Keratinocyte (primary cell): ENCODE measurements at regions not wholly inside any gene's neighbourhood (a gene's known extent, or its start where the extent isn't known, plus 50 kb on each side); places are given as distances from the start of the nearest gene placed in this dataset.

Experiments
- DNase-seq: peaks from one replicate; pipeline ENCODE4 v3.0.0-alpha.2; 2011; ENCODE audit warnings: low read depth, missing footprints, low spot score
- FAIRE-seq: peaks from 2 replicates; lab custom pipeline; 2011; peaks lifted over from hg19 to GRCh38; lab: Jason Lieb, UNC
- H2AFZ ChIP-seq: 2 replicates; pipeline ENCODE4 v1.6.0; 2012; ENCODE audit warnings: low read length, control low read depth, inconsistent platforms; ENCODE audit not compliant: control insufficient read depth
- H3K27ac ChIP-seq: 2 replicates; pipeline ENCODE4 v1.5.1; 2011; ENCODE audit warnings: low read length; ENCODE audit not compliant: control insufficient read depth, insufficient read depth
- H3K27me3 ChIP-seq: 3 replicates; pipeline ENCODE4 v1.6.0; 2011; ENCODE audit warnings: low read length; ENCODE audit not compliant: control insufficient read depth, insufficient read depth; ENCODE audit errors: extremely low read depth
- H3K36me3 ChIP-seq, 2 experiments: 2 replicates in 1 of 2; 3 replicates in 1 of 2; pipeline ENCODE4 v1.5.1; 2011; ENCODE audit warnings: low read length in 2 of 2, mild to moderate bottlenecking in 1 of 2; ENCODE audit not compliant: control insufficient read depth in 2 of 2, insufficient read depth in 2 of 2; ENCODE audit errors: extremely low read depth in 1 of 2
- H3K4me1 ChIP-seq: 3 replicates; pipeline ENCODE4 v1.5.1; 2011; ENCODE audit warnings: low read length; ENCODE audit not compliant: control insufficient read depth, insufficient read depth; ENCODE audit errors: extremely low read depth
- H3K4me2 ChIP-seq: 3 replicates; pipeline ENCODE4 v1.6.0; 2011; ENCODE audit warnings: low read depth, low read length; ENCODE audit not compliant: control insufficient read depth, insufficient read depth; ENCODE audit errors: extremely low read depth
- H3K4me3 ChIP-seq, 3 experiments: fragments of 200-600 bp in 1 of 3; sonication (generic) in 1 of 3; 2 replicates in 2 of 3; 3 replicates in 1 of 3; pipeline ENCODE4 v1.5.1; 2011 to 2016; ENCODE audit warnings: low read length in 3 of 3, mild to moderate bottlenecking in 3 of 3, control low read depth in 2 of 3, inconsistent platforms in 1 of 3, low read depth in 1 of 3, mixed read lengths in 1 of 3, mixed run types in 1 of 3, moderate library complexity in 1 of 3; ENCODE audit not compliant: control insufficient read depth in 2 of 3, insufficient read depth in 2 of 3; ENCODE audit errors: extremely low read depth in 1 of 3
- H3K79me2 ChIP-seq: 2 replicates; pipeline ENCODE4 v1.6.0; 2012; ENCODE audit warnings: low read length; ENCODE audit not compliant: control insufficient read depth, insufficient read depth
- H3K9ac ChIP-seq: 3 replicates; pipeline ENCODE4 v1.6.0; 2011; ENCODE audit warnings: low read length; ENCODE audit not compliant: control insufficient read depth, insufficient read depth; ENCODE audit errors: extremely low read depth
- H3K9me1 ChIP-seq: 3 replicates; pipeline ENCODE4 v1.6.0; 2011; ENCODE audit warnings: low read length; ENCODE audit not compliant: control insufficient read depth, insufficient read depth; ENCODE audit errors: extremely low read depth
- H3K9me3 ChIP-seq: 2 replicates; pipeline ENCODE4 v1.5.1; 2012; ENCODE audit warnings: low read depth, low read length; ENCODE audit not compliant: control insufficient read depth
- H4K20me1 ChIP-seq: 3 replicates; pipeline ENCODE4 v1.6.0; 2011; ENCODE audit warnings: low read length; ENCODE audit not compliant: control insufficient read depth, insufficient read depth; ENCODE audit errors: extremely low read depth
- EZH2 ChIP-seq: IDR thresholded peaks from one replicate; pipeline ENCODE4 v1.6.1; 2012; ENCODE audit warnings: inconsistent platforms, mild to moderate bottlenecking, low read length, moderate library complexity
- dilution Hi-C: fragments of 300-500 bp; cut with MboI; formaldehyde crosslinking; loops from one replicate; pipeline ENCODE4 v1.7.0; 2020; ENCODE audit warnings: low sequenced_read_pairs; ENCODE audit not compliant: extremely low pct_ligation_motif_present
- TF ChIP-seq, protein P1 (sequence below), 3 experiments: IDR thresholded peaks in 1 of 3; conservative IDR thresholded peaks in 1 of 3; optimal IDR thresholded peaks in 1 of 3; 2 replicates in 2 of 3; 3 replicates in 1 of 3; pipeline versions ENCODE3 to v1.5.1; 2011; ENCODE audit warnings: low read length in 3 of 3, mild to moderate bottlenecking in 3 of 3, moderate library complexity in 2 of 3, control low read depth in 1 of 3, inconsistent platforms in 1 of 3; ENCODE audit not compliant: insufficient read depth in 2 of 3; ENCODE audit errors: extremely low read depth in 1 of 3

DNA sequence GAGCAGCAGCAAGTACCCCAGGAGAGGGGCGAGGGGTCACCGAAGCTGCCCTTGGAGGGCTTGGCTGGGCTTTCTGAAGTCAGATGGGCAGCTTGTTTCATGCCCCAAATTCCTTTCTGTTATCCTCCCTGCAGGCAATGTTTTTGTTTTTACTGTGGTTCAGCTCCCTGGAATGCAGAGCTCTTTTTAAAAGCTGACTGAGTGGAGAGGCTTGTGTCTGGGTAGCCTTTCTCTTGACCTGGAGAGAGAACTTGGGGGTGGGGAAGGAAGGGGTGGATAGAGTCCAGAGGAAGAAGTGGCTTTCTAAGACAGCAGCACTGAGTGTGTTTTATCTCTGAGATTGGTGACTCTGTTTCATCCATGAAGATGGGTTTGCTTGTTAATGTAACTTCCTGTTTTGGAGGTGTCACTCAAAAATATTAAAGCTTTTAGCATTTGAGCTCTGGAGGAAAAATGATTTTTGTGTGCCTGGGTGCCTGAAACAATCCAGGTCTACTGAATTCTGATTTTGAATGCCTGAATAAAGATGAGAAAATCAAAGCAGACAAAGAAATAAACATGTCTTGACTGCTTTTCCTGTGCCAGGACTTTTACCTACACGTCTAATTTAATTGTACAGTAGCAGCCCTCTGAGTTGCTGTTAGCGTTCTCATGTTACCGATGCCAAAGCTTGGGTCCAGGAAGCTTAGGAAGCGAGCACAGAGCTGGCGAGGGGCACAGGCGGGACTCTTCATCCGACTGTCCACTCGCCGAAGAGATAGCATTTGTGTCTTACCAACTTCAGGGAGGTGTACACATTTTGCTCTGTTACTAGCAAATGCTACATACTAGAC, 78.2 kb upstream of the EEF1E1 start:
- H3K4me1 ChIP-seq, result peaks cover 8% of the 10 kb centered on the region
- no peak overlapping the region for H3K27ac ChIP-seq
- no peaks in the 10 kb centered on the region for H3K9me3 ChIP-seq
- dilution Hi-C loops, result no loop called here
- H4K20me1 ChIP-seq, result no peaks in the 10 kb centered on the region
- no peaks in the 10 kb centered on the region for H3K9me1 ChIP-seq
- peak overlapping the region; percentile 35 for H2AFZ ChIP-seq
- no peak overlapping the region for H3K9ac ChIP-seq
- DNase-seq (no peak), FAIRE-seq (peak; percentile 58)
- no peaks in the 10 kb centered on the region for H3K27me3 ChIP-seq
- H3K4me2 ChIP-seq, result peak overlapping the region; percentile 8
- TF ChIP-seq, protein P1, sequence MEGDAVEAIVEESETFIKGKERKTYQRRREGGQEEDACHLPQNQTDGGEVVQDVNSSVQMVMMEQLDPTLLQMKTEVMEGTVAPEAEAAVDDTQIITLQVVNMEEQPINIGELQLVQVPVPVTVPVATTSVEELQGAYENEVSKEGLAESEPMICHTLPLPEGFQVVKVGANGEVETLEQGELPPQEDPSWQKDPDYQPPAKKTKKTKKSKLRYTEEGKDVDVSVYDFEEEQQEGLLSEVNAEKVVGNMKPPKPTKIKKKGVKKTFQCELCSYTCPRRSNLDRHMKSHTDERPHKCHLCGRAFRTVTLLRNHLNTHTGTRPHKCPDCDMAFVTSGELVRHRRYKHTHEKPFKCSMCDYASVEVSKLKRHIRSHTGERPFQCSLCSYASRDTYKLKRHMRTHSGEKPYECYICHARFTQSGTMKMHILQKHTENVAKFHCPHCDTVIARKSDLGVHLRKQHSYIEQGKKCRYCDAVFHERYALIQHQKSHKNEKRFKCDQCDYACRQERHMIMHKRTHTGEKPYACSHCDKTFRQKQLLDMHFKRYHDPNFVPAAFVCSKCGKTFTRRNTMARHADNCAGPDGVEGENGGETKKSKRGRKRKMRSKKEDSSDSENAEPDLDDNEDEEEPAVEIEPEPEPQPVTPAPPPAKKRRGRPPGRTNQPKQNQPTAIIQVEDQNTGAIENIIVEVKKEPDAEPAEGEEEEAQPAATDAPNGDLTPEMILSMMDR (optimal IDR thresholded peaks at IDR 0.05 in 1 of 3, IDR thresholded peaks at IDR 0.05 in 1 of 3, conservative IDR thresholded peaks at IDR 0.05 in 1 of 3; ENCODE audit: extremely low read depth in 1 of 3, insufficient read depth in 2 of 3, low read length in 3 of 3), result no peak
- no peak for TF ChIP-seq EZH2
- H3K79me2 ChIP-seq, result no peaks in the 10 kb centered on the region
- H3K36me3 ChIP-seq, result no peaks in the 10 kb centered on the region
- no peak overlapping the region for H3K4me3 ChIP-seq

DNA sequence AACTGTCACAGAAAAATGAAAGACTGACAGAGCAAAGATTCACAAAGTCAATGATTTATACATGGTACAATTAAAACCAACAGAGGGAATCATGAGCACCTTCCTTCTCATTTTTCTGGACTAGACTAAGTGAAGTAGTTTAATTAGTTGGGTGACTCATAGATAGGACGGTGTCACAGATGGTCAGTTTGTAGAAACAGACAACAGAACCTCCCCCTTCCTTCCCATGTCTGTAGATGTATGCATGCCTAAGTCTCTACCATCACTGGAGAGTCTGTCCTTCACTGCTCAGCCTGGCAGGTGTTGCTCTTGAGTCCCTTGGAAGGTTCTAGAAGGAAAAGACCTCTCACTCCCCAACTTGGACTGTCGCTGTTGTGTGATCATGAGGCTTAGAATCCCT, 75.4 kb upstream of the EEF1E1 start:
- Histone ChIP-seq H2AFZ (no peak overlapping the region), H4K20me1 (no peaks in the 10 kb centered on the region), H3K4me3 (no peak overlapping the region), H3K36me3 (no peaks in the 10 kb centered on the region), H3K9me3 (no peaks in the 10 kb centered on the region), H3K9ac (no peak overlapping the region), H3K4me1 (peaks cover 12% of the 10 kb centered on the region), H3K4me2 (no peak overlapping the region), H3K27me3 (no peaks in the 10 kb centered on the region), H3K79me2 (no peaks in the 10 kb centered on the region), H3K9me1 (no peaks in the 10 kb centered on the region), H3K27ac (no peak overlapping the region)
- TF ChIP-seq EZH2, result no peak
- TF ChIP-seq, protein P1 (optimal IDR thresholded peaks at IDR 0.05 in 1 of 3, IDR thresholded peaks at IDR 0.05 in 1 of 3, conservative IDR thresholded peaks at IDR 0.05 in 1 of 3; ENCODE audit: extremely low read depth in 1 of 3, insufficient read depth in 2 of 3, low read length in 3 of 3), result no peak
- FAIRE-seq, result no peak
- dilution Hi-C loops, result no loop called here
- DNase-seq, result no peak
